ENCODE measurements at regions not wholly inside any gene's neighbourhood (a gene's known extent, or its start where the extent isn't known, plus 50 kb on each side); places are given as distances from the start of the nearest gene placed in this dataset.

DNA sequence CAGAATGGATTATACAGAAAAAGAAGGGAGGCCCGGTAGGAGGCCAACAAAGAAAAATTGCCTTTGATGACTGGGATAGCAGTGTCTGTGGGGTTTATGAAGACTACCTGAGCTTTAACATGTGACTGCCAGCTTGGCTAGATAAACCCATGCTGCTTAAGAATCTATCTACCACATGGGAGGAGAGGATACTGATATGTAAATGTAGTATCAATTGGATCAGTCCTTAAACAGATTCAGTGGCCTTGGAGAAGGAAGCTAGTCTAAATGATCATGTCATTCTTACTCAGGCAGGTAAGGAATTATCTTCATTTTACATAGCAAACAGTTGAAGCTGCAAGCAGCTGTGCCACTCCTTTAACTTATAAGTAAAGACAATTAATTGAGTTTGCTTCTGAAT lies 50.0 kb upstream of the SYNPR start:
- DNase-seq (ENCODE audit: low read depth): no peak

All from GM04504 (cell line).